NB4 (cell line): ENCODE measurements at regions not wholly inside any gene's neighbourhood (a gene's known extent, or its start where the extent isn't known, plus 50 kb on each side); places are given as distances from the start of the nearest gene placed in this dataset.

Source experiments
- CTCF ChIP-seq: IDR thresholded peaks from one replicate; pipeline ENCODE4 v1.5.1; 2012; ENCODE audit warnings: low read depth, low read length
- MAX ChIP-seq: IDR thresholded peaks from 2 replicates; pipeline ENCODE4 v1.6.1; 2011; ENCODE audit warnings: low read depth, low read length
- MYC ChIP-seq: IDR thresholded peaks from 2 replicates; pipeline ENCODE4 v1.6.1; 2011; ENCODE audit warnings: low read depth, low read length
- POLR2A ChIP-seq: IDR thresholded peaks from 2 replicates; pipeline ENCODE4 v1.6.1; 2011; ENCODE audit warnings: mild to moderate bottlenecking; ENCODE audit not compliant: insufficient read length; ENCODE audit errors: extremely low read depth

- TF ChIP-seq CTCF (no peak), MYC (no peak), POLR2A (no peak), MAX (no peak)
Observed at GRCh38 chr9:107148216-107148615, 134.9 kb upstream of the RAD23B start.
